Cardiac fibroblast (primary cell): ENCODE measurements at regions not wholly inside any gene's neighbourhood (a gene's known extent, or its start where the extent isn't known, plus 50 kb on each side); places are given as distances from the start of the nearest gene placed in this dataset.

ENCODE experiments used
- DNase-seq, 2 donors: peaks; one replicate each; pipeline versions ENCODE4 v3.0.0 to v3.0.0-alpha.2; 2010; ENCODE audit warnings: low read depth in 2 of 2
- H3K4me3 ChIP-seq, 2 donors: replicated peaks in 1 of 2; 1 replicate in 1 of 2; 2 replicates in 1 of 2; pipeline ENCODE4 v1.5.1; 2011; ENCODE audit warnings: low read depth in 2 of 2, low read length in 2 of 2, mild to moderate bottlenecking in 2 of 2, moderate library complexity in 1 of 2
- CTCF ChIP-seq: IDR thresholded peaks from one replicate; pipeline ENCODE4 v1.5.1; 2011; ENCODE audit warnings: low read depth, mild to moderate bottlenecking, low read length, inconsistent platforms

GRCh38 chr6:91164105-91164504, 577.2 kb upstream of the MAP3K7 start:
- TF ChIP-seq CTCF = no peak
- DNase-seq = no peak
- no peak overlapping the region for H3K4me3 ChIP-seq

GRCh38 chr6:91161246-91161645, 574.4 kb upstream of the MAP3K7 start:
- no peak for TF ChIP-seq CTCF
- DNase-seq = no peak
- H3K4me3 ChIP-seq = no peak overlapping the region

- H3K4me3 ChIP-seq = no peak overlapping the region
- TF ChIP-seq CTCF = no peak
- DNase-seq = no peak
These were observed 568.4 kb upstream of the MAP3K7 start for GRCh38 chr6:91155129-91155785.

GRCh38 chr6:91152824-91153223, 566.0 kb upstream of the MAP3K7 start:
- TF ChIP-seq CTCF = no peak
- H3K4me3 ChIP-seq = no peak overlapping the region
- no peak for DNase-seq

- peak in 1 of 2 donors; percentile 14 for DNase-seq
- no peak for TF ChIP-seq CTCF
These were observed 563.3 kb upstream of the MAP3K7 start for GRCh38 chr6:91149956-91150705.

GRCh38 chr6:91149246-91149955, 562.5 kb upstream of the MAP3K7 start:
- no peak for TF ChIP-seq CTCF
- DNase-seq = peak in 1 of 2 donors; percentile 6
- no peak overlapping the region for H3K4me3 ChIP-seq

More at GRCh38 chr6:91149956-91150705, 563.3 kb upstream of the MAP3K7 start:
- H3K4me3 ChIP-seq = no peak overlapping the region
